Astrocyte (in vitro differentiated cells and primary cell): ENCODE measurements at regions not wholly inside any gene's neighbourhood (a gene's known extent, or its start where the extent isn't known, plus 50 kb on each side); places are given as distances from the start of the nearest gene placed in this dataset.

Experiments used
- EZH2 ChIP-seq: IDR thresholded peaks from 2 replicates; pipeline ENCODE4 v1.6.1; 2012; ENCODE audit warnings: mild to moderate bottlenecking, low read length, inconsistent platforms; ENCODE audit not compliant: insufficient read depth
- TF ChIP-seq, protein P1 (sequence below): IDR thresholded peaks from 2 replicates; pipeline ENCODE4 v1.5.1; 2011; ENCODE audit warnings: low read depth, mild to moderate bottlenecking, inconsistent platforms, low read length, moderate library complexity; ENCODE audit not compliant: insufficient read depth

DNA sequence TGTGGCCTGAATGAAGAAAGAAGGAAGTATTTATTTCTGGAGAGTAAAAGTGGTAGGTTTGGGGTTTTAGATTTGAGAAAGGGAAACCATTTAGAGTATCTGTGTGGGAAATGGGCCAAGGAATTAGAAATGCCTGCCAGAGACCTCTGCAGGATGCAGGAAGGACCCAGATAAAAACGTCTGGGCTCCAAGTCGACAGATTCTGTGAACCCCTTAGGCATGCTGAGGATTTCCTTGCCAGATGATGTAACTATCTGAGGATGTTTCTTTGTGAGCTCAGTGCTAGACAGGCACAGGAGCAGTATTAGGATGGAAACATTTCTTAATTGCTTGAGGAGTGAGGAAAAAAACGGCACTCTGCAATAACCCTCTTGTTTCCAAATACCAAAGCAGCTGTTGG, 251.8 kb upstream of the DMRT1 start:
- TF ChIP-seq, protein P1, sequence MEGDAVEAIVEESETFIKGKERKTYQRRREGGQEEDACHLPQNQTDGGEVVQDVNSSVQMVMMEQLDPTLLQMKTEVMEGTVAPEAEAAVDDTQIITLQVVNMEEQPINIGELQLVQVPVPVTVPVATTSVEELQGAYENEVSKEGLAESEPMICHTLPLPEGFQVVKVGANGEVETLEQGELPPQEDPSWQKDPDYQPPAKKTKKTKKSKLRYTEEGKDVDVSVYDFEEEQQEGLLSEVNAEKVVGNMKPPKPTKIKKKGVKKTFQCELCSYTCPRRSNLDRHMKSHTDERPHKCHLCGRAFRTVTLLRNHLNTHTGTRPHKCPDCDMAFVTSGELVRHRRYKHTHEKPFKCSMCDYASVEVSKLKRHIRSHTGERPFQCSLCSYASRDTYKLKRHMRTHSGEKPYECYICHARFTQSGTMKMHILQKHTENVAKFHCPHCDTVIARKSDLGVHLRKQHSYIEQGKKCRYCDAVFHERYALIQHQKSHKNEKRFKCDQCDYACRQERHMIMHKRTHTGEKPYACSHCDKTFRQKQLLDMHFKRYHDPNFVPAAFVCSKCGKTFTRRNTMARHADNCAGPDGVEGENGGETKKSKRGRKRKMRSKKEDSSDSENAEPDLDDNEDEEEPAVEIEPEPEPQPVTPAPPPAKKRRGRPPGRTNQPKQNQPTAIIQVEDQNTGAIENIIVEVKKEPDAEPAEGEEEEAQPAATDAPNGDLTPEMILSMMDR: no peak
- TF ChIP-seq EZH2: no peak
